Activated CD8-positive, alpha-beta memory T cell treated with anti-CD3 and anti-CD28 coated beads, Interleukin-2, amount 50 U/mL, for 24 hours (primary cell): ENCODE measurements at regions not wholly inside any gene's neighbourhood (a gene's known extent, or its start where the extent isn't known, plus 50 kb on each side); places are given as distances from the start of the nearest gene placed in this dataset.
"Not testable (repeated sequence)": the region's sequence is repeated elsewhere in the genome, so short reads cannot be mapped to it uniquely, and the experiment has no call there.

Experiments
- DNase-seq: peaks from one replicate; pipeline ENCODE4 v3.0.0-alpha.2; 2020; ENCODE audit errors: extremely low read depth

DNA sequence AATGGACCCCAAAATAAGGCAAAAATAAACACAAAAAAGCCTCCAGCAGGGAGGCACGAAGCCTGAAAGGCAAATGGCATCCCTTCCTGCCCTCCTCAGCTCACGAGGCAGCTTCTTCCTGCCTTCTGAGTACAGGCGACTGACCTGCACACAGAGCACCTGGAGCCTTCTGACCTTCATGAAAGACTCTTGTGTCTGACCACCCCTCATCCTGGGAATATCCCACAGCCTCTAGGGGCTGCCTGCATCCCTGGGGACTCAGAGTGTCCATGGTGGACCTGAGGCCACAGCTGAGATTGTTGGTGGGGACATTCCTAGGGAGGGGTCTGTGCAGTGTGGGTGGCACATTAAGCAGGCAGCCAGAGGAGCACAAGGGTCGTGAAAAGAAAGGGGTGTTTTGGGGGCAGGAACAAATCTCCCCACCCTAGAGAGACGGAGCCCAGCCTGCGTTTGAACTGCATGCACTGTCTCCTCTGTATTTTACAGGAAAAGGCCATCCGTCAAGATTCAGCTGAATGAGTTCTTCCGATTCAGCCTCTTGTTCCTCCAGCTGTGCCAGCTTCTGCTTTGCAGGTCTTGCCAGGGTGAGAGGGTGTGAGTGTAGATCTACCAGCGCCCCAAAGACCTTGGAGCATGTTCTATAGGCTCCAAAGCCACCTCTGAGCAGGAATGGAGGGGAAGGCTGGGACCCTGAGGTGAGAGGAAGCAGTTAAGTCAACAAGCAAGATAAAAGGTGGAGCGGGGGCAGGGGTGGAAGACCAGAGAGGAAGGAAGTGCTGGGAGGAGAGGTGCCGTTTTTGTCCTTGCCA lies 80.4 kb upstream of the MEF2A start:
- no peak for DNase-seq

DNA sequence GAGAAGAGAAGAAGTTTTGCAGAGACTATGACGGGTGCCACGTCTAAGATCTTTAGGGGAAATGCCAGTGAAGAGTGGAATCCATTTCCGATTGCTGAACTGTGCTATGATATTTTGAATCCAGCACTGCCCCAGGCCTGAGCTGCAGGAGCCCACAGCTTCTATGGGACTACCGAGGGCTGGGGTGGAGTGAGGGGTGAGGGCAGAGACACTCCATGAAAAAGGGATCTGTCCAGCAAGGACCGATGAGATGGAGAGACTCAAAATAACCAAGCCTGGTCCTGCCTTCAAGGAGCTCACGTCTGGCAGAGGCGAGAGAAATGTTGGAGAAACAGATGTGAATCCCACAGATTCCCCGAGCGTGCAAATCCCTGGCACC lies 79.8 kb upstream of the MEF2A start:
- no peak for DNase-seq

DNA sequence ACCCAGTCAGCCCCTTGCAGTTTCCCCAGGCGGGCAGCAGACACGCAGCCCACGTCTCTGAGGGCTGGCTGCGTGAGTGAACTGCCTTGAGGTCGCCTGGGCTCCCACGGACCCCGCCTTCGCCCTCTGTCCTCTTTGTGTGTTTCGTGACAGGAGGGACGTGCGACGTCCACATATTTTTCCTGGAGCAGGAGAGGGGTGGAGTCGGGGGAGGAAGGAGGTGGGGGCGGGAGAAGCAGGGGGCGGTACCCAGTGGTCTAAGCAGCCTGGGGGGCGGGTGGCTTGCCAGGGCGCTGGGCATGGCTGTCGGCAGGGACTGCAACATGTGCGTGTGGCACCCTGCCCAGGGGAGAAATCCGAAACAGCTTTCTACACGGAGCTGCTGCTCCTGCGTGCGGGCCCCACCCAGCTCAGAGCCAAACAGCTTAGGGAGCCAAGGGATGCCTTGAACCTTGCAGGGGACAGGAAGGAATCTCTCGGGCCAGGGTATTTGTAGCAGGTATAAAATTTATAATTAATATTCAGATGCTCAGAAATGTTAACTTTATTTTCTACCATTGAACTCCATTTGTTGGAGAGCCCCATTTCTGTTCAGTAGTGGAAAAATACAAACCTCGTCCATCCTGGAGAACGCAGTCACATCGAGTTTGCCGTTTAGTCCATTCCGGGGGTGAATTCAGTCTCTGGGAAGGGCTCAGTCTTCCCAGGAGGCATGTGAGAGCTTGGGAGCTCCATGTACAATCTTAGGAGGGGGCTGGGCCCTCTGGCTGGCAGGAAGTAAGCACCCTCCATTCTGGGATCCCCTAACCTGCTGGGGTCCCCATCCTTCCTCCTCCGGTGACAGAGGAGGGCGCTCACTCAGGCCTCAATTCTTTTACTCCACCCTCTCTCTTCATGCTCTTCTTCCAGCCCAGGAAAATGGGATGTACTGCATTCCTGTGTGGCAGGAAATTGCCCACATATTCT lies 79.1 kb upstream of the MEF2A start:
- DNase-seq, result no peak

DNA sequence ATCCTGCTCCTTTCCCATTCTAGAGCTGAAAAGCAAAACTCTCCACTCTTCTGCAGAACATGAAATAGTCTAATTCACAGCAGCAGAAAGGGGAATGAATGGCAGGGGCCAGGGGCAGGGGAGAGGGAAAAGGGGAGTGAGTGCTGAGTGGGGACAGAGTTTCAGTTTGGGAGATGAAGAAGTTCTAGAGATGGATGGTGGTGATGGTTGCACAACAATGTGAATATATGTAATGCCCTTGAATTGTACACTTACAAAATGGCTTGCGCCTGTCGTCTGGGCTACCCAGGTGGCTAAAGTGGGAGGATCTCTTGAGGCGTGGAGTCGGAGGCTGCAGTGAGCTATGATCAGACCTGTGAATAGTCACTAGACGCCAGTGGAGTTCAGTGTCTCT lies 78.5 kb upstream of the MEF2A start:
- no peak for DNase-seq

DNA sequence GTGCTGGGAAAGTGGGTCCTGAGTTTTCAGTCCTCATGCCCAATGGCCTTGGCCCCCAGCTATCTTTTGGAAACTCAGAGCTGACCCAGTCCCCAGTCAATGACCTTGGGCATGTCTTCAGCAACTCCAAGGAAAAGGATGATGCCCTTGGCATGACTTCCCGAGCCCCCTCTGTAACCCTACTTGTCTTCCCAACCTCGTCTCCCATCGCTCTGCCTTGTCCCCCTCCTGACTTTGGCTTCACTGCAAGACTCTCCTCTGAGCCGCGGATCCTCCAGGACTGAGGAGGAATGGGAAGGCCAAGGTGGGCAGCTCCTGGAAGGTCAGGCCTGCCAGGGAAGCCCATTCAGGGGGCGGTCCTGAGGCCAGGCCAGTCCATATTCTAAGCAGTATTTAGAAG lies 73.5 kb upstream of the MEF2A start:
- no peak for DNase-seq

DNA sequence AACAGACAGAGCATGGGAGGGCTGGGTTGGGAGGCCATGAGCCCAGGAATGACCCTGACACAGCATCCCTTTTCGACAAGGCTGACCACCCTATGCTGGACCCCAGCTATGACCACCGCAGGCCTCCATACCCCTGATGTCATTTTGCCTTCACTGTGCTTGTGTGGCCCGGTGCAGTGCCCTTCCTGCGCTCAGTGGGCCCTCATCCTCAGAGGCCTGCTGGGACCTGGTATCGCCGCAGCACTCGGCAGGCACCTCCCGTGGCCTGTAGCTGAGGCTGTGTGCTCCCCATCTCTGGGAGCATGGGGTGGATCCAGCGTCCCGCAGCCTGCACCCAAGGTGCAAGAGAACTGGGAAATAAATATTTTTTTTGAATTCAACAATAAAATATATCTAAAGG lies 73.1 kb upstream of the MEF2A start:
- no peak for DNase-seq

DNA sequence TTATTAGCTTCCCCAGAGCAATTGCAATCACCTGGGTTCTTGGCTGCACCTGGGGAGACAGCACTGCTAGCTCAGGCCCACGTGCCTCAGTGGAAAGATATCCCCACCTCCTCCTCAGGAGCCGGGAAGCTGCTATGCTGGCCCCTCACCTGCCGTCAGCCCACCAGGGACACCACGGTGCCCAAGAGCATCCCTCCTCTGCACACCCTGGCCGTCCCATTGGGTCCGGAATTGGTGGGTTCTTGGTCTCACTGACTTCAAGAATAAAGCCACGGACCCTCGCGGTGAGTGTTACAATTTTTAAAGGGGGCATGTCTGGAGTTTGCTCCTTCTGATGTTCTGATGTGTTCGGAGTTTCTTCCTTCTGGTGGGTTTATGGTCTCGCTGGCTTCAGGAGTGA lies 72.3 kb upstream of the MEF2A start:
- DNase-seq, result no peak

DNA sequence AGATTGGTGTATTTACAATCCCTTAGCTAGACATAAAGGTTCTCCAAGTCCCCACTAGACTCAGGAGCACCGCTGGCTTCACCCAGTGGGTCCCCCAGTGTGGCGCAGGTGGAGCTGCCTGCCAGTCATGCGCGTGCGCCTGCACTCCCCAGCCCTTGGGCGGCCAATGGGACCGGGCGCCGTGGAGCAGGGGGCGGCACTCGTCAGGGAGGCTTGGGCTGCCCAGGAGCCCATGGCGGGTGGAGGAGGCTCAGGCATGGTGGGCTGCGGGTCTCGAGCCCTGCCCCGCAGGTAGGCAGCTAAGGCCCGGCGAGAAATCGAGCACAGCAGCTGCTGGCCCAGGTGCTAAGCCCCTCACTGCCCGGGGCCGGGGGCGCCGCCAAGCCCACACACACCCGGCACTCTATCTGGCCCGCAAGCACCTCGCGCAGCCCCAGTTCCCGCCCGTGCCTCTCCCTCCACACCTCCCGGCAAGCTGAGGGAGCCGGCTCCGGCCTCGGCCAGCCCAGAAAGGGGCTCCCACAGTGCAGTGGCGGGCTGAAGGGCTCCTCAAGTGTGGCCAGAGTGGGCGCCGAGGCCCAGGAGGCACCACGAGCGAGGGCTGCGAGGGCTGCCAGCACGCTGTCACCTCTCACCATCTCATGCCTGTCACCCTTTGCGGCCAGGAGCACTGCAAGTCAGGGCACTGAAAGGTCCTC lies 71.1 kb upstream of the MEF2A start:
- DNase-seq, result not testable (repeated sequence)

DNA sequence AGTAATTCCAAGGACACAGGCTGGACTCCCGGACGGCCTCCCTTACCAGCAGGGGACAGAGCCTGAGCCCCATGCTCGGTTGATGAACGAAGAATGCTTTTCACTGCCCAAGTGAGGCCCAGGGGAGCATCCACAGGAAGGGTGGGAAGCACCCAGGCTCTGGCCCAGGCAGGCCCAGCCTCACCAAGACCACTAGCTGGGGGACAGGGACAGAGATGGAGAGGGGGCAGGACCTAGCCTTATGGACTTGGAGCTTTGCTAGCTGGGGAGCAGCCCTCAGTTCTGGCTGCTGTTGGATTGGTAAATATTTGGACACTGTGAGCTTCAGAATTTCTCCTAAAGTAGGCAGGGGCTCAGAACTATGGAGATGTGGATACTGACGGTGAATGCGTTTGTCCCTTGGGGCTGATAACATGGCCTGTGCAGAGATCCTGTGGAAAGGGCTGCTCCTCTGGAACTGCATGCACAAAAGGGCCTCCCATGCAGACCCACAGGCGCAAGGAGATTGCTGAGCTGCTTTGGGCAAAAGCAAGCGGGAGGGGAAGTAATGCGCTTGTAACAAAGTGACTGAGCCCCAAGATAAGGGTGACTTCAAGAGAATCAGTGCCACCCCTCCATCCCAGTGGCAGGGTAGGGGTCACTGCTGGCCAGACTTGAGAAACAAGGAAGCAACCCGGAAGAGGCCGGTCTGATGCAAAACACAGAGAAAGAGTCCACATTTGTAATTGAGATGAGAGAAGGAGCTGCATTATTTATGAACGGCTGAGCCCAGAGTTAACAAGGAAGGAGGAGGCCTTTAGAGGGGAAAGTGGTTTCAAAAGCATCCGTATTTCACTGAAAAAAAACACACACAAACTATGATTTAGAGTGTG lies 70.1 kb upstream of the MEF2A start:
- no peak for DNase-seq

DNA sequence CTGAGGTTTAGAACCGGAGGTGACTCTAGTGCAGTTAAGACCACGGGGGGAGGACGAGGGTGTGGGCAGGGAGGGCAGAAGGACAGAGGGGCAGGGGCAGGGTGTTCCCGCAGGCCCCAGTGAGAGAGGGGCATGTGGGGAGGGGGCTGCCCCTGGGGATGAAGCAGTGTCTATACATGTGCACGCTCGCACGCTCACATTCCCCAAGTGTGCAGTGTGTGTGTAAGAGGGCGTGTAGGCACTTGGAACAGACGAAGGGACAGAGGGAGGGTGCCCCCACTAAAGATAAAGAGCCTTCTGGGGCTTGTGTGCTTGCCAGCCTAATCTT lies 69.5 kb upstream of the MEF2A start:
- DNase-seq, result no peak

DNA sequence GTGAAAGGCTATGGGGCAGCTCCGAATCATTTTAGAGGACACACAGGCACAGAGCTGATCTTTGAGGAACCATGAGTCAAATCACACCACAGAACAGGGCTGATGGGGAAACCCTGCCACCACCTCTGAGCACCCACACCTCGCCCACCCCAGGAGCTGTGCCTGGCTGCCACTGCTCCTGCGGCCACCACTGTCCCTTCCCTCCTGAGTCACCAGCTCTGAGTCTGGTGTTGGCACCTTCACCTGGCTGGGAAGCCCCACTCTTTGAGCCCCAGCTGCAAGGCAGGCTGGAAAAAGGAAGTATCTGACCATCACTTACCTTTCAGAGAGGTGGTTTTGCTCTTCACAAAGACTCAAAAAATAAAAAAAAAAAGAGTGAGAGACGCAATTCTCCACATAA lies 63.6 kb upstream of the MEF2A start:
- DNase-seq, result no peak

DNA sequence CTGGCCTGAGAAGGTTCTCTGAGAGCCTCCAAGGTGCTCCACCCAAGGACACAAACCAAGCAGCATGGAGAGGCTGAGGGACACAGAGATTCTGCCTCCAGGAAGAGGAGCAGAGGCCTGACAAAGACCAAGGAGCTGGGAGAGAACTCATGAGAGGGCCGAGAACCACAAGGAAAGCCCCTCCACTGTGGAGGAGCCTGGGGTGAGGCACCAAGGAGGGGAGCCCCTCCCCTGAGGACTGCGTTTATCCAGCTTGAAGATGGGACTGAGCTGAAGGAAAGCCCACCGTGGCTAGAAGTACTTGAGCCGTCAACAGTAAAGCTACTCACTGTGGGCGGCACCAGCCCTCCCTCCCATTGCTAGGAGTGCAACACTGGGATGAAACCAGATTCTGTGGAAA lies 63.1 kb upstream of the MEF2A start:
- DNase-seq, result no peak

DNA sequence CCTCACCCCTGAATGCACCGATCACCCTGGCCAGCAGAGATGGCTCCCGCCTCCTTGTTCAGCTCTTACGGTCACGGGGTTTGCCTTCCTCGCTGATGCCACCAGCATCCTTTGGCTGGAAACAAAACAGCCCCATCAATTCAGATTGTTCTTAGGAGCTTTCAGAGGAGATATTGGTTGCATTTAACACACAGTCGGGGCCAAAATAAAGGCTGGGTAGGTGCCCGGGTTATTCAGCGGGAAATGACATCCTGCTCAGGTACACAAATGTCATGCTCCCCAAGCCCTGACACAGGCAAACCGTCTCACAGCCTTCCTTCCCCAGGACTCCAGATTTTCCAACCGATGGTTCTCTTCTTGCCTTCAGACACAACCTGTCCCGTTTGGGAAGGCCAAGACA lies 62.4 kb upstream of the MEF2A start:
- DNase-seq, result no peak

DNA sequence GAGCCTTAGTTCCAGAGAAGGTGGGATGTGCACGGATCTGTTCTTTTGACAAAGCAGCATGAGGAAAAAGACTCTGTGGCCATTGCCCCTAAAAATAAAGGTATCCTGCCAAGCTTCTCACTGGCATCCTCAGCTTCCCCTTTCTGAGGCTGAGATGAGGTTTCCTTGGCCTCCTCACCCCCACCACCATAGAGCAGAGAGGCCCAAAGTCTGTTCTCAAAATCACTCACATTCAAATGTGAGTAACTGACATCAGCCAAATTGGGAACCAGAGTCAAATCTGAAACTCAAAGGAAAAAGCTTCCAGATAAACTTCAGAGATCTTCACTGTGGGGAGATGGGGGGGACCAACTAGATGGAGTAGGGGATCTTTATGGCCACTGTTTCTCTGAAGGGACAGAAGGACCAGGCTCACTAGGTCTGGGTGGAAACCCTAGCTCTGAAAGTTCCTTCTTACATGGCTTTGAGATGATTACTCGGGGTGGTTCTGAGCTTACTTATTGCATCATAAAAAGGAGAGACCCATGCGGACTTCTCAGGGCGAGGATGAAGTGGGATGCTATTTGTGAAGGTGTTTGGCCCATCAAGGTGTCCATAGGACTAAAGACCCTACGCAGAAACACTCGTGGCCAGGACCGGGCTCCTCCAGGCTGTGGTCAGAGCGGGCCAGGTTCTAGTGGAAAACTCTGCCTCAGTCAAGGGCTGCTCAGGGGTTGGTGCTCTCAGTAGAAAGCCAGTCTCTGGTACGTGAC lies 61.5 kb upstream of the MEF2A start:
- no peak for DNase-seq

DNA sequence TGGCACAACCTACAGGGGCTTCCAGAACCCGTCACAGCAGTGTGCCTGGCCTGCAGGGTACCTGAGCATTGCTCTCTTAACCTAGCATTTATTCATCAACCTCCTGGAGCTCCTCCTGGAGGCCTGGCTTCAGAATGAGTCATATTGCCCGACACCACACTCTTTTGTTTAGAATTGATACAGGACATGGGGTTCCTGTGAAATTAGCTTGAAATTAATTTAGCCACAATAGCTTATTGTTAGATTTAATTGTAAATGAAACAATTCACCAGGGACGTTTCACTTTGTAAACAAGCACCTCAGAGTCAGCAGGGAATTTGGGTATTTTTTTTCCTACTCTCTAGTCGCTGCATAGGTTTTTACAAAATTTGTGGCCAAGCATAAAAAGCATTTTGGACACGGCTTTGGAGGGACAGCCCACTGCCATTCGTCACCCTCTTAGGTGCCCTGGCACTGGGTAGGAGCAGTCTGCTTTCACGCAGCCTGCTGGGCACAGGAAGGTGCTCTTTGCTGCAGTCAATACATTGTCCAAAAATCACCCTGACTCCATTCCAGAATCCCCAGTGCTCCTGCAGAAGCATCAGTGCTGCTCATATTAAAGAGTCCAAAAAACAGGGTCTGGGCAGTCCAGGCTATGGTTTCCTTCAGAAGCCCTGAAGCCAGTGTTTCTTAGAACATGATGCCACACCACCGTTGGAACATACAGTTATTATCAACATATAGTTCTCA lies 60.8 kb upstream of the MEF2A start:
- no peak for DNase-seq

DNA sequence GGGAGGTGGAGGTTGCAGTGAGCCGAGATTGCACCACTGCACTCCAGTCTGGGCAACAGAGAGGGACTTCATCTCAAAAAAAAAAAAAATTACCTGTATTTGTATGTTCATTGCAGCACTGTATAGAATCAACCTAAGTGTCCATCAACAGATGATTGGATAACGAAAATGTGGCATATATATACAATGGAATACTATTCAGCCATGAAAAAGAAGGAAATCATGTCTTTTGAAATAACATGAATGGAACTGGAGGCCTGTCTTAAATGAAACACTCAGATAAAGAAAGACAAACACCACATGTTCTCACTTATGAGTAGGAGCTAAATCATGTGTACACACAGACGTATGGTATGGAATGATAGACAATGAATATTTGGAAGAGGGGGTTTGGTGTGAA lies 59.4 kb upstream of the MEF2A start:
- DNase-seq, result no peak

DNA sequence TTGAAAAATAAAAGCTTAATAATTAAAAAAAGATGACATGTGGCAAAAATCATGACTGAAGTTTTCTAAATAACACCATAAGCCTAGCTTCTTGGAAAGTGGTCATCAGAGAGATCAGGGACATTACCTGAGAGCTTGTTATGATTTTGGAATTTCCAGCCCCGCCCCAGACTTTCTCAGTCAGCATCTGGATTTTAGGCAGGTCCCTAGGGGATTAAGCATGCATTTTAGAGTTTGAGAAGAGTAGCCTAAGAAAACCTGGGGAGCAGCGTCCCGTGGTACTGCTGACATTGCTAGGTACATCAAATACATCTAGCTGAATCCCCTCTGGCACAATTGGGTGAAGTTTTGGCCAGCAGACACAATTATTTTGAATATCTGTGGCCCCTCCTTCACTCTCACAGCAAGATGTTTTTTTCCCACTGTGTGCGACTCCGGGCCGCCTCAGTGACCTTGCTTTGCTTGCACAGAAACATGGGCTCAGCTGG lies 58.7 kb upstream of the MEF2A start:
- no peak for DNase-seq

DNA sequence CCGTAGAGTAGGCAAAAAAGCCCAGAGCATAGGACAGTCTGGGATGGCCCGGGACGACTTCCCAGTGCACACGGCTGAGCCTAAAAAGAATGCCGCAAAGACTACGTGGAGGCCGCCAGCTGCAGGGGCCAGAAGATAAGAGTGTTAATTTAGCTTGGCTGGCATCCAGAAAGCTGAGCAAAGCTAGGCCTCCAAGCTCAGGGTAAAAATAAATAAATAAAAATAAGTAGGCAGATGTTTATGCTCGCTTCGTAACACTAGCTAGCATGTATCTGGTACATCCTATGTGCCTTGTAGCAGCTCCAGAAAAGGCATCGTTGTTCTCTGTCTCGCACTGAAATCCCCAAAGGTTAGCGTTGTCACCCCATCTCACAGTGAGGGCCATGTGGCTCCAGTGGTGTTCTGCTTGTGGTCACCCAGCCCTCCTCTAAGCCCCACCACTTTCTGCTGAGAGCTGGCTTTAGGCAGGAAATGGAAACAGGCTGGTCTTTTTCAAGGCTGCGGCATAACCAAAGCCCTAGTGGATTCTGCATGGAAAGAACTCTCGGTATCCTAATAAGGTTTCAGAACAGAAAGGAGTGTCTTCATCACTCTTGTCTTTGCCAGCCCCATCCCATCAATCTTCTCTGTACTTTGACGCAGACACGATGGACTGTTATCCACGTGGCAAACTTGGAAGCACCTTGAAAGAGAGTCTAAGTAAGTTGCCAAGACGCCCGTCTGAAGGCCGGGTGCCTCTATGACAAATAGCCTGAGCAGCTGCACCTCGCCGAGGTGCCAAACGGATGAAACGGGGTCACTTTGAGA lies 58.1 kb upstream of the MEF2A start:
- DNase-seq, result no peak

DNA sequence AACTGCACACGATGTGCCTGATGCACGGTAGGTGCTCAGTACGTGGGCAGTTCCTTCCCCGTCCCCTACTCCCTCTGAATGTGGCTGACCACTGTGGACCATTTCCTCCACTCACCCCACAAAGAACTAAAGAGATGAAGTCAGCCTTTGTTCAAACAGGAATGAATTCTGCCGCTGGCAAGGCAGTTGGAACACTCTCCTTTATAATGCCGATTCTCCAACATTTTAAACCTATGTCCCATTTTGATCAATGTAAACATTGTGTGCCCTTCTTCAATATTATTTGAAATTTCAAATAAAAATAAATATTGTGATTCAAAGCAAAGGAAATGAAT lies 57.5 kb upstream of the MEF2A start:
- no peak for DNase-seq
